Calu3 (cell line): ENCODE measurements at regions not wholly inside any gene's neighbourhood (a gene's known extent, or its start where the extent isn't known, plus 50 kb on each side); places are given as distances from the start of the nearest gene placed in this dataset.

Experiments
- BruUV-seq: library from RNA; stranded (reverse); fragments of 400-500 nt; replicated peaks from 2 replicates; lab custom pipeline; 2021; lab: Mats Ljungman, UMichigan
- CTCF ChIA-PET: fragments of 300-600 bp; sonication (Branson Sonifier 250); formaldehyde crosslinking; loops from one replicate; lab custom pipeline; 2022; ENCODE audit warnings: antibody characterized with exemption; lab: Charles Lee
- DNase-seq: peaks from one replicate; pipeline ENCODE4 v3.0.0; 2022
- H3K27ac Mint-ChIP-seq: one replicate; pipeline ENCODE4 v1.8.0; 2022; ENCODE audit warnings: mixed read lengths; ENCODE audit not compliant: unreplicated experiment
- H3K27me3 Mint-ChIP-seq: one replicate; pipeline ENCODE4 v1.8.0; 2022; ENCODE audit warnings: mixed read lengths; ENCODE audit not compliant: unreplicated experiment
- H3K36me3 Mint-ChIP-seq: one replicate; pipeline ENCODE4 v1.8.0; 2022; ENCODE audit warnings: mild to moderate bottlenecking, moderate library complexity, mixed read lengths; ENCODE audit not compliant: insufficient read depth, unreplicated experiment
- H3K4me1 Mint-ChIP-seq: one replicate; pipeline ENCODE4 v1.8.0; 2022; ENCODE audit warnings: mild to moderate bottlenecking, low read depth, mixed read lengths; ENCODE audit not compliant: unreplicated experiment
- H3K4me3 Mint-ChIP-seq: one replicate; pipeline ENCODE4 v1.8.0; 2022; ENCODE audit warnings: mild to moderate bottlenecking, low read depth, moderate library complexity, mixed read lengths; ENCODE audit not compliant: unreplicated experiment
- H3K9me3 Mint-ChIP-seq: one replicate; pipeline ENCODE4 v1.8.0; 2022; ENCODE audit warnings: low read depth, mixed read lengths; ENCODE audit not compliant: unreplicated experiment
- intact Hi-C: fragments of 100-400 bp; cut with micrococcal nuclease; formaldehyde crosslinking; loops from one replicate; pipeline ENCODE4 v1.10.0; 2022; ENCODE audit not compliant: unreplicated experiment
- TF ChIP-seq, protein P1 (sequence below): fragments of 200-600 bp; IDR thresholded peaks from one replicate; pipeline ENCODE4 v1.8.0; 2022; ENCODE audit warnings: antibody characterized with exemption; ENCODE audit not compliant: unreplicated experiment

DNA sequence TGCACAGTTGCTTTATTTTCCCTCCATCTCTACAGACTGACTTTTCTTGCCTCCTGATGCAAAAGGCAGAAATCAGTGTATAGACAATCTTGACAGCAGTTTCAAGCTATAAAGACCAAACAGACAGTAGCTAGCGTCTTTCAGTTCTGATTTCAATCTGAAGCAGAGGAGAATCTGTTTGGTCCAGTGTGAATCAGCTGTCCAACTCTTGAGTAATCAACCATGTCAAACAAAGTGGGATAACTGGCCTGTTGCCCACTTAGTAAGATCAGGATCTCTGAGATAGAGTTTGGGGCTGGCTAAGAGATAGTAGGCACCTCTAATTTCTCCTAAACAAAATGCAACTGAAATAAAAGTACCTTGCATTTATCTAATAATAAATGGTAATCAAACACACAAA lies 797.4 kb upstream of the FBXO33 start:
- TF ChIP-seq, protein P1, sequence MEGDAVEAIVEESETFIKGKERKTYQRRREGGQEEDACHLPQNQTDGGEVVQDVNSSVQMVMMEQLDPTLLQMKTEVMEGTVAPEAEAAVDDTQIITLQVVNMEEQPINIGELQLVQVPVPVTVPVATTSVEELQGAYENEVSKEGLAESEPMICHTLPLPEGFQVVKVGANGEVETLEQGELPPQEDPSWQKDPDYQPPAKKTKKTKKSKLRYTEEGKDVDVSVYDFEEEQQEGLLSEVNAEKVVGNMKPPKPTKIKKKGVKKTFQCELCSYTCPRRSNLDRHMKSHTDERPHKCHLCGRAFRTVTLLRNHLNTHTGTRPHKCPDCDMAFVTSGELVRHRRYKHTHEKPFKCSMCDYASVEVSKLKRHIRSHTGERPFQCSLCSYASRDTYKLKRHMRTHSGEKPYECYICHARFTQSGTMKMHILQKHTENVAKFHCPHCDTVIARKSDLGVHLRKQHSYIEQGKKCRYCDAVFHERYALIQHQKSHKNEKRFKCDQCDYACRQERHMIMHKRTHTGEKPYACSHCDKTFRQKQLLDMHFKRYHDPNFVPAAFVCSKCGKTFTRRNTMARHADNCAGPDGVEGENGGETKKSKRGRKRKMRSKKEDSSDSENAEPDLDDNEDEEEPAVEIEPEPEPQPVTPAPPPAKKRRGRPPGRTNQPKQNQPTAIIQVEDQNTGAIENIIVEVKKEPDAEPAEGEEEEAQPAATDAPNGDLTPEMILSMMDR: no peak
- no peak for DNase-seq
- no peak overlapping the region for H3K27ac Mint-ChIP-seq
- no peaks in the 10 kb centered on the region for H3K36me3 Mint-ChIP-seq
- no peaks in the 10 kb centered on the region for H3K27me3 Mint-ChIP-seq
- intact Hi-C loops: no loop called here
- no peaks in the 10 kb centered on the region for H3K4me1 Mint-ChIP-seq
- CTCF ChIA-PET: no interaction called here
- no TSS peak for BruUV-seq
- no peak overlapping the region for H3K4me3 Mint-ChIP-seq
- H3K9me3 Mint-ChIP-seq: peaks cover 16% of the 10 kb centered on the region

DNA sequence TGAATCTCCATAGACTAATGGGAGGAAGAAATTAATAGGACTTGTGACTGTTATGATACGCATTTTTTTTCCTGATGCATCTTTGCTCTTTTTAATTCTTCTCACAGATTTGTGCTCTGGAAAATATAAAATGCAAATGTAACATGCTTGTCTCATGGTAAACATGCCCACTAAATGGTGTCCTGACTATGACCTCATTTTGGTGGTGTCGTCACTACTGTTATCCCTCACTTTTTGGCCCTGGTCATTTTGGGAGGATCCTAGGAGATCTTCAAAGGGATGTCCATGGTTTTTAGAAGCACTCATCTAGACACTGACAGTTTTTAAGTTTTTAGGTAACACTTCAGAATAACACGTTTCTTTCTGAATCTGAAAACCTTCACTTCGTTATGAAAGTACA lies 790.8 kb upstream of the FBXO33 start:
- DNase-seq: no peak
- TF ChIP-seq, protein P1: no peak
- intact Hi-C loops: no loop called here
- Mint-ChIP-seq H3K27ac (no peak overlapping the region), H3K9me3 (peaks cover 10% of the 10 kb centered on the region), H3K4me1 (no peaks in the 10 kb centered on the region), H3K27me3 (no peaks in the 10 kb centered on the region), H3K36me3 (no peaks in the 10 kb centered on the region), H3K4me3 (no peak overlapping the region)
- CTCF ChIA-PET: no interaction called here
- no TSS peak for BruUV-seq

DNA sequence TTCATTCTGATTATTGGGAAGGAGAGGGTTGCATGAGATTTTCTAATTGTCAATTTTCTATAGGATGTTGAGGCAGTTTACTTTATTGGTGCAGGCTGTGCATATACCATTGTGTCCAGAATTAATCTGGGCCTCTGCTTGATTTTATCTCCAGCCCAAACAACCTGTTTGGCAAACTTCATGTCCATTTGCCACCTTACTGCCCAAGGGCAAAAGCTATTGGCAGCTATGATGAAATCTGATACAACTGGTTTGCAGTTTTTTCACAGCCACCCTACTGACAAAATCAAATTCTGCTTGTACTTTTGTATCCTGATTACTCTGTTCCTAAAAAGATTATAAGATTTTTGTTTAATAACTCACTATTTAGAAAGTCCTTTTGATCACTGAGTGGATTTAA lies 789.2 kb upstream of the FBXO33 start:
- intact Hi-C loops: no loop called here
- no peak for DNase-seq
- H3K9me3 Mint-ChIP-seq: peaks cover 8% of the 10 kb centered on the region
- H3K27ac Mint-ChIP-seq: no peak overlapping the region
- H3K4me1 Mint-ChIP-seq: no peaks in the 10 kb centered on the region
- no peak overlapping the region for H3K4me3 Mint-ChIP-seq
- CTCF ChIA-PET: no interaction called here
- no peaks in the 10 kb centered on the region for H3K36me3 Mint-ChIP-seq
- no peaks in the 10 kb centered on the region for H3K27me3 Mint-ChIP-seq
- TF ChIP-seq, protein P1: no peak
- no TSS peak for BruUV-seq

GRCh38 chr14:40219032-40219431 lies 786.8 kb upstream of the FBXO33 start:
- no peaks in the 10 kb centered on the region for H3K4me1 Mint-ChIP-seq
- TF ChIP-seq, protein P1: no peak
- peaks cover 11% of the 10 kb centered on the region for H3K9me3 Mint-ChIP-seq
- no peak for DNase-seq
- H3K36me3 Mint-ChIP-seq: no peaks in the 10 kb centered on the region
- no TSS peak for BruUV-seq
- H3K4me3 Mint-ChIP-seq: no peak overlapping the region
- no peaks in the 10 kb centered on the region for H3K27me3 Mint-ChIP-seq
- CTCF ChIA-PET: no interaction called here
- intact Hi-C loops: no loop called here
- no peak overlapping the region for H3K27ac Mint-ChIP-seq
